ENCODE measurements at regions not wholly inside any gene's neighbourhood (a gene's known extent, or its start where the extent isn't known, plus 50 kb on each side); places are given as distances from the start of the nearest gene placed in this dataset.

GRCh38 chr3:20403986-20404740 is 218.2 kb upstream of the SGO1 start:
- no peaks in the 10 kb centered on the region for H3K4me1 ChIP-seq
- H3K9me3 ChIP-seq = no peaks in the 10 kb centered on the region
- Mint-ChIP-seq H3K4me1 (ENCODE audit: low read depth, unreplicated experiment) (no peaks in the 10 kb centered on the region), H3K27ac (ENCODE audit: unreplicated experiment) (no peak overlapping the region), H3K27me3 (ENCODE audit: insufficient read depth, unreplicated experiment) (no peaks in the 10 kb centered on the region), H3K4me3 (ENCODE audit: unreplicated experiment) (no peak overlapping the region), H3K9me3 (ENCODE audit: unreplicated experiment) (no peaks in the 10 kb centered on the region), H3K36me3 (ENCODE audit: insufficient read depth, unreplicated experiment) (no peaks in the 10 kb centered on the region)
- POLR2A ChIA-PET = no interaction called here
- no peak overlapping the region for H3K4me3 ChIP-seq (ENCODE audit: low read depth, low read length)
- BruUV-seq (replicated peaks) = no TSS peak
- H3K27me3 ChIP-seq (replicated peaks; ENCODE audit: control insufficient read depth, insufficient read depth, low read length) = no peaks in the 10 kb centered on the region
- intact Hi-C loops (cut with micrococcal nuclease; ENCODE audit: unreplicated experiment) = no loop called here
- CTCF ChIA-PET = no interaction called here
- no peaks in the 10 kb centered on the region for H3K36me3 ChIP-seq (ENCODE audit: control insufficient read depth, insufficient read depth, low read length)
- DNase-seq = no peak
- TF ChIP-seq, protein P1, sequence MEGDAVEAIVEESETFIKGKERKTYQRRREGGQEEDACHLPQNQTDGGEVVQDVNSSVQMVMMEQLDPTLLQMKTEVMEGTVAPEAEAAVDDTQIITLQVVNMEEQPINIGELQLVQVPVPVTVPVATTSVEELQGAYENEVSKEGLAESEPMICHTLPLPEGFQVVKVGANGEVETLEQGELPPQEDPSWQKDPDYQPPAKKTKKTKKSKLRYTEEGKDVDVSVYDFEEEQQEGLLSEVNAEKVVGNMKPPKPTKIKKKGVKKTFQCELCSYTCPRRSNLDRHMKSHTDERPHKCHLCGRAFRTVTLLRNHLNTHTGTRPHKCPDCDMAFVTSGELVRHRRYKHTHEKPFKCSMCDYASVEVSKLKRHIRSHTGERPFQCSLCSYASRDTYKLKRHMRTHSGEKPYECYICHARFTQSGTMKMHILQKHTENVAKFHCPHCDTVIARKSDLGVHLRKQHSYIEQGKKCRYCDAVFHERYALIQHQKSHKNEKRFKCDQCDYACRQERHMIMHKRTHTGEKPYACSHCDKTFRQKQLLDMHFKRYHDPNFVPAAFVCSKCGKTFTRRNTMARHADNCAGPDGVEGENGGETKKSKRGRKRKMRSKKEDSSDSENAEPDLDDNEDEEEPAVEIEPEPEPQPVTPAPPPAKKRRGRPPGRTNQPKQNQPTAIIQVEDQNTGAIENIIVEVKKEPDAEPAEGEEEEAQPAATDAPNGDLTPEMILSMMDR (IDR thresholded peaks at IDR 0.05; ENCODE audit: insufficient read depth in 1 of 2, low read depth in 1 of 2, low read length in 1 of 2, severe bottlenecking in 1 of 2, unreplicated experiment in 1 of 2) = no peak

GRCh38 chr3:20401253-20401652 is 215.2 kb upstream of the SGO1 start:
- BruUV-seq (replicated peaks) = no TSS peak
- no peak overlapping the region for H3K4me3 Mint-ChIP-seq (ENCODE audit: unreplicated experiment)
- Histone ChIP-seq H3K27me3 (replicated peaks; ENCODE audit: control insufficient read depth, insufficient read depth, low read length) (no peaks in the 10 kb centered on the region), H3K4me3 (ENCODE audit: low read depth, low read length) (no peak overlapping the region), H3K9me3 (no peaks in the 10 kb centered on the region), H3K36me3 (ENCODE audit: control insufficient read depth, insufficient read depth, low read length) (no peaks in the 10 kb centered on the region), H3K4me1 (no peaks in the 10 kb centered on the region)
- no peaks in the 10 kb centered on the region for H3K9me3 Mint-ChIP-seq (ENCODE audit: unreplicated experiment)
- H3K4me1 Mint-ChIP-seq (ENCODE audit: low read depth, unreplicated experiment) = no peaks in the 10 kb centered on the region
- H3K27me3 Mint-ChIP-seq (ENCODE audit: insufficient read depth, unreplicated experiment) = no peaks in the 10 kb centered on the region
- intact Hi-C loops (cut with micrococcal nuclease; ENCODE audit: unreplicated experiment) = no loop called here
- DNase-seq = no peak
- TF ChIP-seq, protein P1 (IDR thresholded peaks at IDR 0.05; ENCODE audit: insufficient read depth in 1 of 2, low read depth in 1 of 2, low read length in 1 of 2, severe bottlenecking in 1 of 2, unreplicated experiment in 1 of 2) = no peak
- no peaks in the 10 kb centered on the region for H3K36me3 Mint-ChIP-seq (ENCODE audit: insufficient read depth, unreplicated experiment)
- CTCF ChIA-PET = no interaction called here
- POLR2A ChIA-PET = no interaction called here
- no peak overlapping the region for H3K27ac Mint-ChIP-seq (ENCODE audit: unreplicated experiment)

GRCh38 chr3:20400686-20401085 is 214.7 kb upstream of the SGO1 start:
- intact Hi-C loops (cut with micrococcal nuclease; ENCODE audit: unreplicated experiment) = no loop called here
- no peaks in the 10 kb centered on the region for H3K9me3 Mint-ChIP-seq (ENCODE audit: unreplicated experiment)
- Histone ChIP-seq H3K4me3 (ENCODE audit: low read depth, low read length) (no peak overlapping the region), H3K9me3 (no peaks in the 10 kb centered on the region), H3K36me3 (ENCODE audit: control insufficient read depth, insufficient read depth, low read length) (no peaks in the 10 kb centered on the region), H3K27me3 (replicated peaks; ENCODE audit: control insufficient read depth, insufficient read depth, low read length) (no peaks in the 10 kb centered on the region), H3K4me1 (no peaks in the 10 kb centered on the region)
- no peaks in the 10 kb centered on the region for H3K4me1 Mint-ChIP-seq (ENCODE audit: low read depth, unreplicated experiment)
- POLR2A ChIA-PET = no interaction called here
- no peak overlapping the region for H3K4me3 Mint-ChIP-seq (ENCODE audit: unreplicated experiment)
- no peaks in the 10 kb centered on the region for H3K27me3 Mint-ChIP-seq (ENCODE audit: insufficient read depth, unreplicated experiment)
- DNase-seq = no peak
- H3K36me3 Mint-ChIP-seq (ENCODE audit: insufficient read depth, unreplicated experiment) = no peaks in the 10 kb centered on the region
- no TSS peak for BruUV-seq (replicated peaks)
- TF ChIP-seq, protein P1 (IDR thresholded peaks at IDR 0.05; ENCODE audit: insufficient read depth in 1 of 2, low read depth in 1 of 2, low read length in 1 of 2, severe bottlenecking in 1 of 2, unreplicated experiment in 1 of 2) = no peak
- CTCF ChIA-PET = no interaction called here
- no peak overlapping the region for H3K27ac Mint-ChIP-seq (ENCODE audit: unreplicated experiment)

All from Caco-2 (cell line).